ENCODE measurements at regions not wholly inside any gene's neighbourhood (a gene's known extent, or its start where the extent isn't known, plus 50 kb on each side); places are given as distances from the start of the nearest gene placed in this dataset.

DNA sequence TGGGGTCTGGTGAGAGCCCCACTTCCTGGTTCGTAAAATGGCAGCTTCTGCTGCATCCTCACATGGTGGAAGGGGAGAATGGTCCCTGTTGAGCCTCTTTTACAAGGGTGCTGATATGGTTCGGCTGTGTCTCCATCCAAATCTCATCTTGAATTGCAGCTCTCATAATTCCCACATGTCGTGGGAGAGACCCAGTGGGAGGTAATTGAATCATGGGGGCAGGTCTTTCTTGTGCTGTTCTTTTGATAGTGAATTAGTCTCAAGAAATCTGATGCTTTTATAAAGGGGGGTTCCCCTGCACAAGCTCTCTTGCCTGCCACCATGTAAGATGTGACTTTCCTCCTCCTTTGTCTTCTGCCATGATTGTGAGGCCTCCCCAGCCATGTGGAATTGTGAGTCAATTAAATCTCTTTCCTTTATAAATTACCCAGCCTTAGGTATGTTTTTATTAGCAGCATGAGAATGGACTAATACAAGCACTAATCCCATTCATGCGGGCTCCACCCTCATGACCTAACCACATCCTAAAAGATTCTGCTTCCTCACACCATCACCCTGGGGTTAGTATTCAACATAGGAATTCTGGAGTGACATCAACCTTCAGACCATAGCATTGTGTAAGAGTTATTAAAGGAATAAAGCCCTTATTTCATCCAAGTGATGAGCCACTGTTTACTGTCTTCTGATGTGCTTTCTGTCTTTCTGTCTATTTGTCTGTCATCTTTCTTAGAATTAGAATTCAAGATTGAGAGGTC, 159.0 kb upstream of the IRS2 start:
- H3K4me3 ChIP-seq (ENCODE audit: low read length): no peak overlapping the region
- DNase-seq (ENCODE audit: low read depth): peak; percentile 97
- TF ChIP-seq, protein P1, sequence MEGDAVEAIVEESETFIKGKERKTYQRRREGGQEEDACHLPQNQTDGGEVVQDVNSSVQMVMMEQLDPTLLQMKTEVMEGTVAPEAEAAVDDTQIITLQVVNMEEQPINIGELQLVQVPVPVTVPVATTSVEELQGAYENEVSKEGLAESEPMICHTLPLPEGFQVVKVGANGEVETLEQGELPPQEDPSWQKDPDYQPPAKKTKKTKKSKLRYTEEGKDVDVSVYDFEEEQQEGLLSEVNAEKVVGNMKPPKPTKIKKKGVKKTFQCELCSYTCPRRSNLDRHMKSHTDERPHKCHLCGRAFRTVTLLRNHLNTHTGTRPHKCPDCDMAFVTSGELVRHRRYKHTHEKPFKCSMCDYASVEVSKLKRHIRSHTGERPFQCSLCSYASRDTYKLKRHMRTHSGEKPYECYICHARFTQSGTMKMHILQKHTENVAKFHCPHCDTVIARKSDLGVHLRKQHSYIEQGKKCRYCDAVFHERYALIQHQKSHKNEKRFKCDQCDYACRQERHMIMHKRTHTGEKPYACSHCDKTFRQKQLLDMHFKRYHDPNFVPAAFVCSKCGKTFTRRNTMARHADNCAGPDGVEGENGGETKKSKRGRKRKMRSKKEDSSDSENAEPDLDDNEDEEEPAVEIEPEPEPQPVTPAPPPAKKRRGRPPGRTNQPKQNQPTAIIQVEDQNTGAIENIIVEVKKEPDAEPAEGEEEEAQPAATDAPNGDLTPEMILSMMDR (IDR thresholded peaks at IDR 0.05; ENCODE audit: insufficient read depth, low read depth, low read length, missing control alignments): no peak

DNA sequence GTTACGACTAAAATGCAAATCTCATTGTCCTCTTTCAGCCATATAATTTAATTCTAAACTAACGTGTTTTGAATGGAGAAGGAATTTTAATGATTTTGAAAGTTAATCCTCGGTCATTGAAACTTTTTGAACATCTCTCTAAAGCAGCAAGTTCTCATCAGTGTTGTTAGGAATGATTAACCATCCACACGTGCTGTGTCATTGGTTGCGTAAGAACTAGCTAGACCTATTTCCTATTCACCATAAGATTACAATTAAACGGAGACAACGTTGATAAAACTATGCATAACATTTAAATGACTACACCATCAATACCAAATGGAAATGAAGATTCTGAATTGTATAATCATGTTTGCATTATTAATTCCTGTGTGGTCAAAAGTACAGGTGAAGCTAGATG, 155.6 kb upstream of the IRS2 start:
- DNase-seq (ENCODE audit: low read depth): peak; percentile 80
- TF ChIP-seq, protein P1 (IDR thresholded peaks at IDR 0.05; ENCODE audit: insufficient read depth, low read depth, low read length, missing control alignments): no peak
- no peak overlapping the region for H3K4me3 ChIP-seq (ENCODE audit: low read length)

DNA sequence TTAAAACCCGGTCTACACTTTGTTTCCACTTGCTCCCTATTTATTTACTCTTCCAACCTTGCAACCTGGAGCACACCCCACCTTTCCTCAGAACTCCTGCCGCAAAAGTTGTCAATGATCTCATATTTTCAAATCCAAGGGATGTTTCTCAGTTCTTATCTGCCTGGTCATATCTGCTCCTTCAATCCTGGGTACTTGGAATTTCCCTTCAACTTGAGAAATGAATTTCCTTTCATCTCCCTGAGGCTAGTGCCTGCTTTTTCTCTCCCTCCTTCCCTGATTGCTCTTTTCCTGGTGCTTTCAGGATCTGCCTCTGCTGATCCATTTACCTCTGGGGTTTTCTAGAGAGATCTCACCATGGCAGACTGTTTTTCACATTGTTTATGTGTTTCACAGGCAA, 154.8 kb upstream of the IRS2 start:
- no peak overlapping the region for H3K4me3 ChIP-seq (ENCODE audit: low read length)
- no peak for DNase-seq (ENCODE audit: low read depth)
- TF ChIP-seq, protein P1 (IDR thresholded peaks at IDR 0.05; ENCODE audit: insufficient read depth, low read depth, low read length, missing control alignments): no peak

DNA sequence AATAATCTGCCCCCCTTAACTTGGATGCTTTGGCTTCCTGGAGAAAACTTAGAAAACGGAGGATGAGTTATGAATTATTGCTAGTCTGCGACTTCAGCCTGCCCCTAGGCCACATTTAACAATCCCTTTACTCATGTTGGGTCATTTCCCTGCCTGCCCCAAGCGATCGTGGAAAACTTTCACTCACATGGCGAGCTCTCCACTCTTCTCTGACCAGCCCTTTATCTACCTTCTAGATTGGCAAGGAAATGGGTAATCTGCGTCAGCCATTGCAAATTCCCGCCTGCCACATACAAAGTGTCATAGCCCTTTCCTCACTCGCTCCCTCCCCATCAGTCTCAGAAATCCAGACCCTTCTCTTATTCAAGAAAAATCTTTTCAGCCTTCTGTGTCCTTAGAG, 154.3 kb upstream of the IRS2 start:
- H3K4me3 ChIP-seq (ENCODE audit: low read length): no peak overlapping the region
- DNase-seq (ENCODE audit: low read depth): no peak
- TF ChIP-seq, protein P1 (IDR thresholded peaks at IDR 0.05; ENCODE audit: insufficient read depth, low read depth, low read length, missing control alignments): no peak

DNA sequence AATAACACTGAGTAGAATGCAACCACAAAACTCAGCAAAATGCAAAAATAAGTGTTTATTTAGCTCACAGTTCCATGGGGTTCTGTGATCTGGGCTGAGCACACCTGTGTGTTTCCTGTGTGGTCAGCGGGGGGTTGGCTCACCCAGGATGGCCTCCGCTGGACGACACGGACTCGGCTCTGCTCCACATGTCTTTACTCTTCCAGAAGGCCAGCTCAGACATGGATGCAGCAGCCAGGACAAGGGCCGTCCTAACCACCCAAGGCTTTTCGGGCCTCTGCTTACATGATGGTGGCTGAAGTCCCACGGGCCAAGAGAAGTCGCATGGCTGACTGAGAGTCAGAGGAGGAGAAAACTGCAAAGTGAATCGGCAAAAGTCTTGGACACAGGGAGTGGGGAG, 153.5 kb upstream of the IRS2 start:
- no peak overlapping the region for H3K4me3 ChIP-seq (ENCODE audit: low read length)
- DNase-seq (ENCODE audit: low read depth): no peak
- TF ChIP-seq, protein P1 (IDR thresholded peaks at IDR 0.05; ENCODE audit: insufficient read depth, low read depth, low read length, missing control alignments): no peak

DNA sequence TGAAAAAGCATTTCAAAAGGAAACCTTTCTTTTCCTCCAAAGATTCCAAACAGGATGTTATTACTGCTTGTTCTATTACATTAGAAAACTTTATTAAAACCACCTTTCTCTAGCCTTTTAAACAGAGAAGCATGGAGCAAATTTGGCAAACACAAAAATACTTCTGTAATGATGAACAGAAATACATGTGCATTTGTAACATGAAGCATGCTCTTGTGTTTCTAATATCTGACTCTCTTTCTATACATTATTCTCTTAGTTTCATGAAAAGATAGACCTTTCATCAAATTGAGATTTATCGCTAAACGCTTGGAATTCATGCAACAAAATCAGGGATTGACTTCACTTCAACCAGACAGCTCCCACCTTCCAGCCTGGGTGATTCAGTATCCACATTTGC, 152.8 kb upstream of the IRS2 start:
- H3K4me3 ChIP-seq (ENCODE audit: low read length): no peak overlapping the region
- DNase-seq (ENCODE audit: low read depth): no peak
- TF ChIP-seq, protein P1 (IDR thresholded peaks at IDR 0.05; ENCODE audit: insufficient read depth, low read depth, low read length, missing control alignments): no peak
